DOHH2 (cell line): ENCODE measurements at regions not wholly inside any gene's neighbourhood (a gene's known extent, or its start where the extent isn't known, plus 50 kb on each side); places are given as distances from the start of the nearest gene placed in this dataset.

ENCODE experiments used
- H3F3A ChIP-seq: fragments of 200-600 bp; sonication (generic), shearing (Covaris generic); 2 replicates; pipeline ENCODE4 v1.6.0; 2016; ENCODE audit warnings: antibody characterized with exemption, mild to moderate bottlenecking; ENCODE audit not compliant: control insufficient read depth, insufficient read depth
- H3K27ac ChIP-seq: fragments of 200-600 bp; sonication (generic); 2 replicates; pipeline ENCODE4 v1.5.1; 2014; ENCODE audit warnings: low read depth, mild to moderate bottlenecking, low read length, moderate library complexity
- H3K27me3 ChIP-seq: fragments of 200-600 bp; sonication (generic); 2 replicates; pipeline ENCODE4 v1.6.1; 2014; ENCODE audit warnings: mild to moderate bottlenecking, low read length, mixed read lengths; ENCODE audit not compliant: control insufficient read depth
- H3K36me3 ChIP-seq: fragments of 200-600 bp; sonication (generic); 2 replicates; pipeline ENCODE4 v1.6.1; 2014; ENCODE audit warnings: mild to moderate bottlenecking, low read length, moderate library complexity, mixed read lengths; ENCODE audit not compliant: control insufficient read depth
- H3K4me1 ChIP-seq: fragments of 200-600 bp; sonication (generic); 2 replicates; pipeline ENCODE4 v1.6.1; 2014; ENCODE audit warnings: mild to moderate bottlenecking, low read length, mixed read lengths; ENCODE audit not compliant: control insufficient read depth
- H3K4me2 ChIP-seq: fragments of 200-600 bp; sonication (generic); 2 replicates; pipeline ENCODE4 v1.6.0; 2014; ENCODE audit warnings: mild to moderate bottlenecking, low read length, moderate library complexity
- H3K4me3 ChIP-seq: fragments of 200-600 bp; sonication (generic); 2 replicates; pipeline ENCODE4 v1.5.1; 2014; ENCODE audit warnings: mild to moderate bottlenecking, low read length, mixed read lengths
- H3K79me2 ChIP-seq: fragments of 200-600 bp; sonication (generic); 2 replicates; pipeline ENCODE4 v1.6.1; 2014; ENCODE audit warnings: mild to moderate bottlenecking, low read length, mixed read lengths; ENCODE audit not compliant: control insufficient read depth
- H3K9me2 ChIP-seq: fragments of 200-600 bp; sonication (generic); replicated peaks from 2 replicates; pipeline ENCODE4 v1.6.1; 2014; ENCODE audit warnings: mild to moderate bottlenecking, low read length, mixed read lengths; ENCODE audit not compliant: control insufficient read depth
- H3K9me3 ChIP-seq: fragments of 200-600 bp; sonication (generic); 2 replicates; pipeline ENCODE4 v1.6.1; 2014; ENCODE audit warnings: antibody characterized with exemption, low read length, mixed read lengths; ENCODE audit not compliant: control insufficient read depth, insufficient read depth
- H4K20me1 ChIP-seq: fragments of 200-600 bp; sonication (generic); 2 replicates; pipeline ENCODE4 v1.6.0; 2014; ENCODE audit warnings: low read depth, mild to moderate bottlenecking, antibody characterized with exemption, low read length, moderate library complexity; ENCODE audit not compliant: control insufficient read depth, insufficient read depth
- CTCF ChIP-seq: fragments of 200-600 bp; sonication (generic); IDR thresholded peaks from one replicate; pipeline ENCODE4 v1.5.1; 2014; ENCODE audit warnings: antibody characterized with exemption, mild to moderate bottlenecking, low read depth, low read length; ENCODE audit not compliant: poor library complexity, severe bottlenecking
- EZH2phosphoT487 ChIP-seq: fragments of 200-600 bp; sonication (generic); IDR thresholded peaks from 2 replicates; pipeline ENCODE4 v1.6.1; 2017; ENCODE audit warnings: borderline replicate concordance, mild to moderate bottlenecking, antibody characterized with exemption, low read length, moderate library complexity, mixed read lengths

GRCh38 chr16:22425847-22426246 is 51.4 kb upstream of the CDR2 start:
- H3K9me3 ChIP-seq: no peaks in the 10 kb centered on the region
- TF ChIP-seq EZH2phosphoT487 (no peak), CTCF (no peak)
- no peaks in the 10 kb centered on the region for H3F3A ChIP-seq
- no peaks in the 10 kb centered on the region for H3K9me2 ChIP-seq
- H3K4me2 ChIP-seq: no peak overlapping the region
- H3K27me3 ChIP-seq: no peaks in the 10 kb centered on the region
- H4K20me1 ChIP-seq: no peaks in the 10 kb centered on the region
- no peaks in the 10 kb centered on the region for H3K79me2 ChIP-seq
- H3K36me3 ChIP-seq: peaks cover 36% of the 10 kb centered on the region
- no peaks in the 10 kb centered on the region for H3K4me1 ChIP-seq
- no peak overlapping the region for H3K27ac ChIP-seq
- H3K4me3 ChIP-seq: no peak overlapping the region

GRCh38 chr16:22425036-22425801 is 50.8 kb upstream of the CDR2 start:
- no peak for TF ChIP-seq CTCF
- Histone ChIP-seq H4K20me1 (no peaks in the 10 kb centered on the region), H3K79me2 (no peaks in the 10 kb centered on the region), H3K4me1 (no peaks in the 10 kb centered on the region), H3K9me2 (no peaks in the 10 kb centered on the region), H3K4me2 (no peak overlapping the region), H3K4me3 (no peak overlapping the region), H3F3A (no peaks in the 10 kb centered on the region), H3K36me3 (peaks cover 42% of the 10 kb centered on the region), H3K9me3 (no peaks in the 10 kb centered on the region), H3K27ac (no peak overlapping the region), H3K27me3 (no peaks in the 10 kb centered on the region)

GRCh38 chr16:22424161-22424937 is 49.9 kb upstream of the CDR2 start:
- H3K9me3 ChIP-seq: no peaks in the 10 kb centered on the region
- no peaks in the 10 kb centered on the region for H3K27me3 ChIP-seq
- H3K27ac ChIP-seq: no peak overlapping the region
- H3K79me2 ChIP-seq: no peaks in the 10 kb centered on the region
- no peak overlapping the region for H3K4me2 ChIP-seq
- H4K20me1 ChIP-seq: no peaks in the 10 kb centered on the region
- H3K9me2 ChIP-seq: no peaks in the 10 kb centered on the region
- peaks cover 45% of the 10 kb centered on the region for H3K36me3 ChIP-seq
- TF ChIP-seq CTCF (no peak), EZH2phosphoT487 (no peak)
- no peaks in the 10 kb centered on the region for H3F3A ChIP-seq
- H3K4me3 ChIP-seq: no peak overlapping the region
- H3K4me1 ChIP-seq: no peaks in the 10 kb centered on the region
